ENCODE measurements at regions not wholly inside any gene's neighbourhood (a gene's known extent, or its start where the extent isn't known, plus 50 kb on each side); places are given as distances from the start of the nearest gene placed in this dataset.
"Not testable (repeated sequence)": the region's sequence is repeated elsewhere in the genome, so short reads cannot be mapped to it uniquely, and the experiment has no call there.

DNA sequence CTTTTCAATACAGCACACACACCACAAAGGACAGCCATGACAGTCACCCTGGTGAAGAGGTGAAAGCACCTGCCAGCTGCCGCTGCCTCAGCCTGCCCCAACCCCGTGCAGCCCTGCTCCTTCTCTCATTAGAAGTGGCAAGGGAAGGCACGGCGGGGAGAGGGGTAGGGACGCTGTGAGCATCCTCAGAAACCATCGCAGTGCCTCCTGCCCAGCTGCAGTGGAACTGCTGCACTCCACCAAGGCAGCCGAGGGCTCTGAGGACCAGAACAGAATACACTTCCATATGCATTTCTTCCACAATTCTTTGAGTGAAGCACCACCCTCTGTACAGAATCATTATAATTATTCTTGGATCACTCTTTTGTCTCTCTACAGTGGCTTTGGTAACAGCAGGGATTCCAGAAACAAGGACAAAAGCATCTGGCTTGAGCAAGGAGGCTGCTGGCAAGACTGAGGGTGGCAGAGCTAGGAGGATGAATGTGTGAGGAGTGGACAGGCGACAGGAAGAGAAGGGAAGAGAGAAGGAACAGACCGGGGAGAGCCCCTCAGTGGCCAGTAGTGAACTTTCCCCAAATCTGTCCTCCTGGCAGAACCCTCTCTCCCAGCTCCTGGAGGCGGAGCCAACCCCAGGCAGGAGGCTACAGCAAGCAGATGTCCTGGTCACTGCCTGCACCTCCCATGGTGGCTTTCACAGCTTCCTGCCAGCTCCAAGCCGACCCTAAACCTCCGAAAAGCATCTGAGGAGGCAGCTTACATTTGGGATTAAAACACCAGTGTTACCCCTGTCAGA lies 73.2 kb downstream of the MTNR1A start:
- DNase-seq = no peak

DNA sequence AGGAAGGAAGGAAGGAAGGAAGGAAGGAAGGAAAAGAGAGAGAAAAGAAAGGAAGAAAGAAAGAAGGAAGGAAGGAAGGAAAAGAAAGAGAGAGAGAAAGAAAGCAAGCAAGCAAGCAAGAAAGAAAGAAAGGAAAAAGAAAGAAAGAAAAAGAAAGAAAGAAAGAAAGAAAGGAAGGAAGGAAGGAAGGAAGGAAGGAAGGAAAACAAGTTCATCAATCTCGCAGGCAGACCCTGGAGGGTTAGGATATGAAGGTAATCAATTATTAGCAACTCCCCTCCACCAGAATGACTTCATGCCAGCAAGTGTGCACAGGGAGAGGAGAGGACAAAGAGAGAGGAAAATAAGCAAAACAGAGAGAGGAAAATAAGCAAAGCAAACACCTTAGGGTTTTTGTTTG lies 80.2 kb downstream of the MTNR1A start:
- DNase-seq = no peak

DNA sequence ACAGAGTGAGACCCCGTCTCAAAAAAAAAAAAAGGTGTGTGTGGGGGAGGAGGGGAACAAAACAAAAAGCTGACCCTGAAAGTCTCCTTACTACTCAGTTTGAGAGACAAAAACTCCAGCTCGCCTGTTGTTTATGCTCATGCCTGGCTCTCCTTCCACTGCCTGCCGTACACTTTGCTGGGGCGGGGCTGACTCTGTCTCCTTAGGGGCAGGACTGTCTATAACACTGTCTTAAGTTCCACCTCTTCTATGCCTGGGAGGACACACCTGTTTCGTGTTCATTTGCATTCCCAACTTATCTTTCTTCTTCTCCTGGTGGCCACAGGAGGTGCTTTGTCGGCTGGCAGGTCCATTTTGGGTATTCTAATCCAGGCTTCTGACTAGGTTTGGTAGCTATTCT lies 81.4 kb downstream of the MTNR1A start:
- no peak for DNase-seq

DNA sequence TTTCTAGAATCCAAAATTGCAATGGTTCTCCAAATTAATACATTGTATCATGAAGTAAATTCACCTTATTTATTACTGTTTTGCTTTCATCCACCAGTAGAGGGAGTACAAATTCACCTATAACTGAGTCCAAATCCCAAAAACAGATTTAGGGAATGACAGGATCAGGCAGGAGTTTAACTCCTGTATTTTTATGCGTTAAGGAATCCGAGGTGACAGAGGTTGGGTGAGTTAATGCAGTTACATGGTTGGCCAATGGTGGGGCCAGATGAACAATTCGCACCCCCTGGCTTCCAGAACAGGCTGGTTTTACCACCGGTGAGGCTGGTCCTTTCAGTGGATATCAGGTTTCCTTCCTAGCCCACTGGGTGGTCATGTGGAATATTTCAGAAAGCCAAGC lies 82.4 kb downstream of the MTNR1A start:
- peak; percentile 28 for DNase-seq

DNA sequence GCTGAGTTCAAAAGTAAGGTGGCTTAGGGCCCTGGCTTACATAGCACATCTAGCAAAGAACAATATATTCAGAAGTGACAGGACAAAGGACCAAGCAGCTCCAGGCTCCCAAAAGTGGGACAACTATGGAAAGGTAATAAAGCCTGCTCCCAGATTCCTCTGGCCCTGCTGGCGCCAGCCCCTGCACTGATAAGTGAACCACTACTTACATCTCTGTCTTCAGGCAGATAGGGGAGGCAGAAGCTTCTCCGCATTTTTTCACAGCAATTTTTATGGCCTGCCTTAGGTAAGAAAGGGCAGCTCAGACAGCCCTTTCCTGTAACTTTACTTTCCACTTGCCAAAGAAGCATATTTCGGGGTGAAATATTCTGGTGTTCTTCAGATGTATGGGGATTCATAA lies 83.9 kb downstream of the MTNR1A start:
- DNase-seq = no peak

DNA sequence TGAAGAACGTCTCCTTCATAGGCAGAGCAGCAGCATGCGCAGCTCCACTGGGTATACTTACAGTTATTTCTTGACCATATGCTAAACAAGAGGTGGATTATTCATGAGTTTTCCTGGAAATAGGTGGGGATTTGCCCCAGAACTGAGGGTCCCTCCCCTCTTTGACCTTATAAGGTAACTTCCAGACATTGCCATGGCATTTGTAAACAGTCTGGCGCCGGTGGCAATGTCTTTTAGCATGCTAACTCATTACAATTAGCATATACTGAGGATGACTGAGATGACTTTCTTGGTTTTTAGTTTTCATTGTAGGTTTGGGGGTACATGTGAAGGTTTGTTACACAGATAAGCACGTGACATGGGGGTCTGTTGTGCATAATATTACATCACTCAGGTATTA lies 97.3 kb downstream of the MTNR1A start:
- no peak for DNase-seq

DNA sequence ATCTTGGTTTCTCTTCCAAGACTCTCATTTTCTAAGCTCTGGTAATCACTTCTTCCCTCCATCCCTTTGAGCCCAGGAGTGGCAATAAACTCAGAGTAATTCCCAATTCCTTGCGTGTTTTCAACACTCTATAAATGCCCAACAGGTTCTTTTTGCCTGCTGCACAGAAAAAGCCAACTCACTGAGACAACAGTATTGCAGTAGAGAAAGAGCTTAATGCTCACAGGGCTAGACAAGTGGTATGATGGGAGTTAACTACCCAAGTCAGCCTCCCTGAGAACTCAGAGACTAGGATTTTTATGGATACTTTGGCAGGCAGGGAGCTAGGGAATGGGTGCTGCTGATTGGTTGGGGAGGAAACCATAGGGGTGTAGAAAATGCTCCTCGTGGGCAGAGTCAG lies 103.4 kb downstream of the MTNR1A start:
- DNase-seq = no peak

DNA sequence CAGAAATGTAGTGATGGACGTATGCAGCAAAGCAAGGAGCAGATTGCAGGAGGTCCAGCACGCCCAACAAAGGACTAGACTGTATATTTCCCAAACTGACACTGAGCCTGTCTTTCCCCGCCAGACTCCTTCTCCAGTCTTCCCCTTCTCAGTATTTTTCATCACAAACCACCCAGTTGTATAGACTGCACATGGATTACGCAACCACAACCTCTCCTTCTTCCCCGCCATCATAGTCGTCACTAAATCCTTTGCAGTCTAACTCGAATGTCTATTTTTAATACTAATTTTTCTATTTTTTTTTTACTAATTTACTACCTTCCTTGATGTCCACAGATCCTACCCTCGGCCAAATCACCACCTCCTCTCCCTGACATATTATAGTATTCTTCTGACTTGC lies 105.4 kb downstream of the MTNR1A start:
- DNase-seq = no peak

DNA sequence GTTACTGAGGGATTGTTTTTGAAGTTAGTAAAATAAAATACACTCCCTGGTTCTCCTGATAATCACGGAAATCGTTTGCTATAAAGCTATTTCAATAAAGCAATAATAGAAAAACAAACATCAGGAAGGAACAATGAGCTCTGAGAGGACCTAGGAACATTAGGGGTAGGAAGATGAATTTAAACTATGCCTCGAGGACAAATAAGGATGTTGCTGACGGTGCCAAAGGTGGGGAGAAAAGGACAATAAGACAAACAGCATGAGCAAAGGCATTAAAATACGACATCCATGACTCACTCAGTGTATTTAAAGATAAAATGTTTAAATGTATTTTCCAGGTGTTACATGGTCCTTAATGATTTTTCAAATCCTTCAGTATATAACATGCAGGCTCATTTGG lies 110.3 kb downstream of the MTNR1A start:
- DNase-seq = no peak

DNA sequence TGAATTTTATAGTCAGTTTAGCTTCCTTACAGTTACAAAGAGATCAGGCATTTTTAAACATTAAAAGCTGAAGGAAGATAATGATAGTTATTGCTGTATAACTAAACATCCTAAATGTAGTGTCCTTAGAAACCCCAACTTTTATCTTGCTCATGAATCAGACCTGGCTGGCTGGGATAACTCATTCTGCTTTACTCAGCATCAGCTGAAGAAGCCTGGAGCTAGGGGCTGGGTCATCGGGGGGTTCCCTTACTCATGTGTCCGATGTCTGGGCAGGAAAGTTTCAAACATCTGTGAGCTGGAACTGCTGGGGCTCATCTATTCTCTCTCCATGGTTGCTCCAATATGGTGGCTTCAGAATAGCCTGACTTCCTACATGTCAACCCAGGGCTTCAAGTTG lies 113.9 kb downstream of the MTNR1A start:
- no peak for DNase-seq

DNA sequence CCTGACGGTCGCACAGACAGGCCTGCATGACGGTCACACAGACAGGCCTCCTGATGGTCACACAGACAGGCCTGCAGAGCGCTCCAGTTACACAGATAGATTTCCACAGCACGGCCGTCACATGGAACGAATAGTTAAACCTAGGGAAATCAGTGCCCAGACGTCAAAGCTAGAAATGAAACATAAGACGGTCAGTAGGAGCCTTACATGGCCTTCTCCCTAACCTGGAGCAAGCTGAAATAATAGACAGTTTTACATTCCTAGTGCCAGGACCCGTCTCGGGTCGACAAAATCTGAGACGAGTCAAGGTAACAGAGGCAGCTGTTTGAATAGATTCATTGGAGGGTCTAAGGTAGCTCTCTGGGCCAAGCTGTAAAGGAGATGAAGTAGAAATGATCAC lies 126.9 kb downstream of the MTNR1A start:
- DNase-seq = no peak

DNA sequence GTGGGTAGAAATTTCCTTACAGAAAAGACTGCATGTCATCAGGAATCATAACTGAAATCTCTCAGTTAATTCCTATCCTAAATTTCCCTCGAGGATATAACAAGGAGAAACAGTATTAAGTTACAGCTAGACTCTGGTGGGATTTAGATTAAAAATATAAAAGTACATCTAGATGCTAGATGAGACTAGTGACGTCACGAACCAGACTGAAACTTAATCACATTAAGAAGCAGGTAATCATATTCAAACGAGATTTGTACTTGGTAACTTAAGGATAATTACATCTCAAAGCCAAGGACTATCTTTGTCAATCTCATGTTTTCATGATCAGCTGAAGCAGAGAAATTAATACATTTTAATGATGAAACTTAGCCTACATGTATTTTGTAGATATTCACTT lies 130.6 kb downstream of the MTNR1A start:
- DNase-seq = no peak

DNA sequence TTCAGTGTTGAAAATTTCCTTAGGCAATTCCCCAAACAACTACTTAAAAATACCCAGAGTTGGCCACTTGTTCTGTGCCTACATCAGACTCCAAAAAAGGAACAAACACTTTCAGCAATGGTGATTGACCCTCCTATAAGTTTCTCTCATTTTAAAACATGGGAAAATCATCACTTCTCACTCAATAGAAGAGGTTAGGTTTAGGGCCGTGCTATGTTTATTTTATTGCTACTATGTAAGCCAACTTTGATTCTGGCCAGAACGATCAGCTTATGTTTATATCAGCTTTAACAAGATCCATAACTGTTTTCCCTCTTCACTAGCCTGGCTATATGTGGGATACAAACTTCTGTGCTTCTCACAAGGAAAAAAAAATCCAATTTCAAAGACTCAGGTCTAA lies 133.1 kb downstream of the MTNR1A start:
- DNase-seq = no peak

DNA sequence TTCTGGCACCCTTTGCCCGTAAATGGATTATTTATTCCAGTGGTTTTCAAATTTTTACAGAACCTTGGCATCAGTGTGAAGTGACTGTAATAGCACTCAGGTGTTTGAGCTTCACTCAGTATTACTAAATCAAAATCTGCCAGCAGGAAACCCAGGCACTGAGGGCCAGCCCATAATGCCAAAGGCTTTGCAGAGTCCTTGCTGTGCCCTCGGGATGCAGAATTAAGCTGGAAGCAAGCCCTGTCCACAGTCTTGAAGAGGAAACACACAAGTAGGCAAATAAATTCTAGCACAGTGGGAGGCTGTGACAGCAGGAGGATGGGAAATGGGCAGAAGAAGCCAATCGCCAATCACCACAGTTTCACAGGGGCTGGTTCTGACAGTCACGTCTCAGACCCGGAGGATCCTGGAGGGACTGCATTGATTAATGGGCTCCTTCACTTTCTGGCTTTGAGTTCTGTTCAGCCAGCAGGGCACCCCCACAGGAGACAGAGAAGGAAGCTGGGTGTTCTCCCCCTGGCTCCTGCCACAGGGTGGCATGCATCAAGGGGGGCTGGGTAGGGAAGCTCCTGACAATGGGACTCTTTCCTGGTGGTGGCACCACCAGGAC lies 138.8 kb downstream of the MTNR1A start:
- no peak for DNase-seq

DNA sequence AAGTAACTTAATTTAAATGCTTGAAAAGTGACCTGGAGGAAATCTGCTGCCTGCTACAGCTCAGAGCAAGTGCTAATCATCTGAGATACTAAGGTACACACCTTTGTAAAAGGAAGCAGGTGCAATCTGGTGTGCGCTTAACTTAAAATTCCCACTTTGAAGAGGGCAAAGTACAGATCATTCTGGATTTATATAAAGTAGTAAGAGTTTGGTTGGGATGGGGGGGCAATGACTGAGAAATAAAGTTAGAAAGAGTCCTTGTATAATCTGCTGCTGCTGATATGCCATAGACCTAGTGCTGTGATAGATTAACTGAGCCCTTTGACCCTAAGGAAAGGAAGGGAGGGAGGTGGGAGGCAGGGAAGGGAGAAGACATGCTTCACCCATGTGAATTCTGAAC lies 141.0 kb downstream of the MTNR1A start:
- DNase-seq = no peak

DNA sequence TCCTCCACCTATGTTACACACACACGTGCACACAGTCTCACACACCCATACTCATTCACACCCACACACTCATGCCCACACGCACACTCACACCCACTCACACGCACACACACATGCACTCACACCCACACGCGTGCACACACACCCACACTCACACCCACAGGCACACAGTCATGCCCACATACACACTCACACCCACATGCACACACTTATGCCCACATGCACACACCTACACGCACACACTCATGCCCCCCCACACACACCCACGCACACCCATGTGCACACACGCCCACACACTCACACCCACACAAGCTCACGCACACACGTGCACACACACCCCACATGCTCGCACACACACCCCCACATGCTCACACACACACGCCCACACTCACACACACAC lies 140.0 kb downstream of the F11 start:
- DNase-seq = no peak

DNA sequence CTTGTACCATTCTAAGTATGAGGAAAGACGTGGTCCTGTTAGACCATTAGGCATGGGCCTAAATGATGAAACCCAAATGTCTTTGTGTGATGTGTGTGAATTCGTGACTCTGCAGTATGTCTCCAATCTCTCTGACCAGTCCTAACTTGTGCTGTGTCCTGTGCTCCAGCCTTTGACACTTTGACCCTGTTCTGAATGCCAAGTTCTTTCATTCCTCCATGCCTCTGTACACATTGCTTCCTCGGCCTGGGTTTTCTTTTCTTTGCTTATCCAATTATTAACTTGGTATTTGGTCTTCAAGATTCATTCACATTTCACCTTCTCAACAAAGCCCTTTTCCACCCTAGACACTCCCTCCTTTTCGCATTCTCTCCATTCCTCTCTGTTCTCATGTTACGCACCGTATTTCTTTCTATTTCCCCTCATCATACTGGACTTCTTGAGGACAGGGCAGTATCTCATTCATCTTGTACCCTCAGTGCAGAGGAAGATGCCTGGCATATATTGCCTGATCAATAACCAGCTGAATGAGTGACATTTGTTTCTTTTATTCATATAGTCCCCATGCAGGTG lies 138.7 kb downstream of the F11 start:
- no peak for DNase-seq

DNA sequence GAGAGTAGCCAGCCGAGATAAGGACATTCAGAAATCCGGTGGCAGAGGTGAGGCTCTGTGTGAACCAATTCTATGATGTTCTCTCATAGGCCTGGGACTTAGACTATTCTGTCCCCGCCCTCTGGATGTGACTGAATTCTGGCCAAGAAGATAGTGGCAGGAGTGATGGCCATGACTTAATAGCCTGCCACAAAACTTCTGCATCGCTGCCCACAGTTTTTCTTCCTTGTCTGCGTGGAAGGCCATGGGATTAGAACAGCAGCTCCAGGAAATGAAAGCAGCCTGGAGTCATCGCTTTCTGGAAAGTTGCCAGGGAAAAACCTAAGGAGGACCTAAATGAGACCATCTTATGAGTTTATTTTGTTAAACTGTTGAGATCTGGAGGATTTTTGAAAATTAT lies 134.7 kb downstream of the F11 start:
- DNase-seq = no peak

DNA sequence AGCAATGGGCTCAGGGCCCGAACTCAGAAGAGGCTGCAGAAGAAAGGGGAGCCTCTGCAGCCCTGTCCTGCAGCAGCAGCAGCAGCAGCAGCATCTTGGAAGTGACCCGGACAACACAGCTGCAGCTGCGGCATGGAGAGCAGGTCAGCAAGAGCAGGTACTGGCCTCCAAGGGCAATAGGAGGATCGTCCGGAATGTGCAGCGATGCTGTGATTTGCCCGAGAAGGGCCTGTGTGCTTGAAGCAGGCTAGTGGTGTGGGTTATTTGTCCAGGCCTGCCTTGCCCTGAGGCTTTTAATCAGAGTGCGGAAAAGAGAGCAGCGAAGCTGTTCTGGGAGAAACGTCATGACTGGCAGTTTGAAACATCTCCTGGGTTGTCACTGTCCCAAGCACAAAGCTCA lies 126.0 kb downstream of the F11 start:
- no peak for DNase-seq

DNA sequence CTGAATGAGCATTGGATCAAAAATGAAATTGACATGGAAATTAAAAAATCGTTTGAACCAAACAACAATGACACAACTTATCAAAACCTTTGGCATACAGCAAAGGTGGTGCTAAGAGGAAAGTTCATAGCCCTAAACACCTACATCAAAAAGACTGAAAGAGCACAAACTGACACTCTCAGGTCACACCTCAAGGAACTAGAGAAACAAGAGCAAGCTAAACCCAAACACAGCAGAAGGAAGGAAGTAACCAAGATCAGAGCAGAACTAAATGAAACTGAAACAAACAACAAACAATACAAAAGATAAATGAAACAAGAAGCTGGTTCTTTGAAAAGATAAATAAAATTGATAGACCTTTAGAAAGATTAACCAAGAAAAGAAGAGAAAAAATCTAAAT lies 118.3 kb downstream of the F11 start:
- not testable (repeated sequence) for DNase-seq

DNA sequence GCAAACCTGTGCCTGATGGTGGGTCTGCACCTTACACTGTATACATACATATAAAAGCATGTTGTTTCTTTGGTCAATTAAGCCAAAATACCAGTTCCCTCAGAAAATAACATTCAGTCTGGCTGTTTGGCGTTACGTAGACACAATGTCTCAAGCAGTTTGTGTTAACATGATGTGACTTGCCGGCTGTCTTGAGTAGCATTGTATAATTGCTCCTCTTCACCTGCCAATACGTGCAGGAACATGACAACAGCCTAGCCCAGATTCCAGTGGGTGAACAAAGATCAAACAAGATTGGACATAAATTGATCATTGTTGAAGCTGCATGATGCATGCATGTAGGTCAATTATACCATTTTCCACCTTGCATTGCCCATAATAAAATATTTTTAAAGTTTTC lies 102.3 kb downstream of the F11 start:
- DNase-seq = no peak

DNA sequence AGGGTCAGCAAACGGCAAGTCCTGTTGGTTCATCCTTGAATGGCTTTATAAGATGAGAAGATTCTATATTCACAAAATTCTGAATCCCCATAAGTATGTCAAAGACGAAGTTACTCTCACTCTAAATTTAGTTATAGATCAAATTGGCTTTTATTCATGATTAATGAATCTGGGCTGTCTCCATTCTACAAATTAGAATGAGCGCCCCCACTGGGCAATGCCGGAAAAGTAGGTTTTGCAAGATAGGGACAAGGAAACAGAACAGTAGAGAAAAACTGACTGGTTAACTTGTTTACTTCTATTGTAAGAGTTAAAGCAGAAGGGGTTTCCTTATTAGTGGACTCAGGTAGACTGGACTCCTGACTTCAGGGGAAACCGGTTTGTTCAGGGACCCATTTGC lies 100.3 kb downstream of the F11 start:
- no peak for DNase-seq

DNA sequence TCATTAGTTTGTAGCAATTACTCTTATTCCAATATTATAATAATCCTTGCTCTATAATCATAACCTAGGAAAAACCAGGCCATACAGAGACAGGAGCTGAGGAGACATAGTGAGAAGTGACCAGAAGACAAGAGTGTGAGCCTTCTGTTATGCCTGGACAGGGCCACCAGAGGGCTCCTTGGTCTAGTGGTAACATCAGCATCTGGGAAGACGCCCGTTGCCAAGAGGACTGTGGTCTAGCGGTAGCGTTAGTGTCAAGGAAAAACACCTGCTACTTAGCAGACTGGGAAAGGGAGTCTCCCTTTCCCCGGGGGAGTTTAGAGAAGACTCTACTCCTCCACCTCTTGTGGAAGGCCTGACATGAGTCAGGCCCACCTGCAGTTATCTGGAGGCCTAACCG lies 97.0 kb downstream of the F11 start:
- DNase-seq = not testable (repeated sequence)

DNA sequence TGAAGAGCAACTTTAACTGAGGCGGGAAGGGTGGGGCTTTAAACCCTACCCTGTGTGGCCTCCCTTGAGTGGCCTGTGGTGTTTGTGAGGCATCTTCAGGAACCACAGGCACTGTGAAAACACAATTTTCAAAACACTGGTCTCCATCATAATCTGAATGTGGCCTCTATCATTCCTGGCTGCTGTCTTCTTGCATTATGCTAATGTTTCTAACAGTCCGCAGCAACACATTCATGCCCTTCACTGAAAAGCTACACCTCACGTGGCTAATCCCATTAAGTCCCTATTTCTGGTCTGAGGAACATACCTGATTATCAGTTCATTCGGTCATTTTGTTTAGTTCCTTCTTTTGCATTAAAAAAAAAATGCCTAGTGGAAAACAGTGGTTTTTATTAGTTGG lies 94.6 kb downstream of the F11 start:
- no peak for DNase-seq

Measured in NCI-H526 treated with DMSO at 0.1 percent for 48 hours (cell line).